ENCODE measurements at regions not wholly inside any gene's neighbourhood (a gene's known extent, or its start where the extent isn't known, plus 50 kb on each side); places are given as distances from the start of the nearest gene placed in this dataset.

GRCh38 chr9:73838871-73839270 is 658.3 kb upstream of the RORB start:
- no peaks in the 10 kb centered on the region for H4K20me1 ChIP-seq (ENCODE audit: insufficient read depth, low read length)
- no peaks in the 10 kb centered on the region for H3K9me2 ChIP-seq (ENCODE audit: insufficient read depth, low read length)
- H3K4me1 ChIP-seq (ENCODE audit: insufficient read depth, low read length, poor library complexity, severe bottlenecking), result no peaks in the 10 kb centered on the region
- TF ChIP-seq CTCF (conservative IDR thresholded peaks at IDR 0.05; ENCODE audit: low read length) (no peak), EZH2phosphoT487 (IDR thresholded peaks at IDR 0.05; ENCODE audit: borderline replicate concordance, low read depth, low read length) (no peak)
- H3K79me2 ChIP-seq (ENCODE audit: insufficient read depth, low read depth, low read length), result no peaks in the 10 kb centered on the region
- ChIA-PET CTCF (ENCODE audit: unreplicated experiment) (no interaction called here), POLR2A (no interaction called here)
- no peak for DNase-seq (ENCODE audit: low spot score)
- H3K36me3 ChIP-seq (ENCODE audit: insufficient read depth, low read length), result no peaks in the 10 kb centered on the region
- no peak overlapping the region for H3K4me2 ChIP-seq (ENCODE audit: low read length)
- no TSS peak for BruUV-seq (replicated peaks)
- H3K27ac ChIP-seq (ENCODE audit: low read depth, low read length, poor library complexity, severe bottlenecking), result no peak overlapping the region
- H3K4me3 ChIP-seq (ENCODE audit: low read depth, low read length, poor library complexity, severe bottlenecking), result no peak overlapping the region
- H2AFZ ChIP-seq (ENCODE audit: low read length), result no peak overlapping the region
- H3K9me3 ChIP-seq (ENCODE audit: low read length), result no peaks in the 10 kb centered on the region
- intact Hi-C loops (cut with micrococcal nuclease; ENCODE audit: unreplicated experiment), result no loop called here

GRCh38 chr9:73839471-73839870 is 657.7 kb upstream of the RORB start:
- no peak overlapping the region for H3K4me3 ChIP-seq (ENCODE audit: low read depth, low read length, poor library complexity, severe bottlenecking)
- no TSS peak for BruUV-seq (replicated peaks)
- no peaks in the 10 kb centered on the region for H3K36me3 ChIP-seq (ENCODE audit: insufficient read depth, low read length)
- no peaks in the 10 kb centered on the region for H3K9me3 ChIP-seq (ENCODE audit: low read length)
- intact Hi-C loops (cut with micrococcal nuclease; ENCODE audit: unreplicated experiment), result no loop called here
- ChIA-PET CTCF (ENCODE audit: unreplicated experiment) (no interaction called here), POLR2A (interaction anchor here (0.6 kb wide), 1 partner anchor 109 kb away, joined by 3 read pairs; no protein-coding TSS in a partner anchor)
- no peak for DNase-seq (ENCODE audit: low spot score)
- H3K27ac ChIP-seq (ENCODE audit: low read depth, low read length, poor library complexity, severe bottlenecking), result no peak overlapping the region
- TF ChIP-seq EZH2phosphoT487 (IDR thresholded peaks at IDR 0.05; ENCODE audit: borderline replicate concordance, low read depth, low read length), result no peak
- TF ChIP-seq CTCF (conservative IDR thresholded peaks at IDR 0.05; ENCODE audit: low read length), result no peak
- no peak overlapping the region for H3K4me2 ChIP-seq (ENCODE audit: low read length)
- no peaks in the 10 kb centered on the region for H3K9me2 ChIP-seq (ENCODE audit: insufficient read depth, low read length)
- no peak overlapping the region for H2AFZ ChIP-seq (ENCODE audit: low read length)
- H4K20me1 ChIP-seq (ENCODE audit: insufficient read depth, low read length), result no peaks in the 10 kb centered on the region
- no peaks in the 10 kb centered on the region for H3K79me2 ChIP-seq (ENCODE audit: insufficient read depth, low read depth, low read length)
- H3K4me1 ChIP-seq (ENCODE audit: insufficient read depth, low read length, poor library complexity, severe bottlenecking), result no peaks in the 10 kb centered on the region

DNA sequence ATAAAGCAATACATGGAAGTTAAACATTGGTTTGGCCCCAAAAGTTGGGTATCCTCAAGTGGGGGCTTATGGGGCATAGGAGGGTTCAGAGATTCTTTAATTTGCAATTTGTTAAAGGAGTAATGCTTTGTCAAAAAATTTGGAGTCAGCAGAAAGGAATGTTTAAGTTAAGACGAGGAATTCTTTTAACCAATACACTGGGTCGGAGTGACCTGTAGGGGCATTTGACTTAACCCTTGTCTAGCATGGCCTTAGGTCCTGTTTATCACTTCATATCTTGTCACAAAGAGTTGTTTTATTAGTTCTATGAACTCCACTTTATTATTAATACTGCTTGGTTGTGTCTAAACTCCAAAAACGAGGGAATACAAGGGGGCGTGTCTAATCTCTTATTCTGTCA is 656.1 kb upstream of the RORB start:
- Histone ChIP-seq H4K20me1 (ENCODE audit: insufficient read depth, low read length) (no peaks in the 10 kb centered on the region), H3K4me1 (ENCODE audit: insufficient read depth, low read length, poor library complexity, severe bottlenecking) (no peaks in the 10 kb centered on the region), H3K4me2 (ENCODE audit: low read length) (no peak overlapping the region), H3K36me3 (ENCODE audit: insufficient read depth, low read length) (no peaks in the 10 kb centered on the region), H3K9me3 (ENCODE audit: low read length) (no peaks in the 10 kb centered on the region), H3K9me2 (ENCODE audit: insufficient read depth, low read length) (no peaks in the 10 kb centered on the region), H3K27ac (ENCODE audit: low read depth, low read length, poor library complexity, severe bottlenecking) (no peak overlapping the region), H2AFZ (ENCODE audit: low read length) (no peak overlapping the region), H3K79me2 (ENCODE audit: insufficient read depth, low read depth, low read length) (no peaks in the 10 kb centered on the region), H3K4me3 (ENCODE audit: low read depth, low read length, poor library complexity, severe bottlenecking) (no peak overlapping the region)
- CTCF ChIA-PET (ENCODE audit: unreplicated experiment), result no interaction called here
- TF ChIP-seq EZH2phosphoT487 (IDR thresholded peaks at IDR 0.05; ENCODE audit: borderline replicate concordance, low read depth, low read length) (no peak), CTCF (conservative IDR thresholded peaks at IDR 0.05; ENCODE audit: low read length) (no peak)
- BruUV-seq (replicated peaks), result no TSS peak
- no peak for DNase-seq (ENCODE audit: low spot score)
- POLR2A ChIA-PET, result no interaction called here
- intact Hi-C loops (cut with micrococcal nuclease; ENCODE audit: unreplicated experiment), result no loop called here

Data from OCI-LY7 (cell line).